ENCODE measurements at regions not wholly inside any gene's neighbourhood (a gene's known extent, or its start where the extent isn't known, plus 50 kb on each side); places are given as distances from the start of the nearest gene placed in this dataset.

DNA sequence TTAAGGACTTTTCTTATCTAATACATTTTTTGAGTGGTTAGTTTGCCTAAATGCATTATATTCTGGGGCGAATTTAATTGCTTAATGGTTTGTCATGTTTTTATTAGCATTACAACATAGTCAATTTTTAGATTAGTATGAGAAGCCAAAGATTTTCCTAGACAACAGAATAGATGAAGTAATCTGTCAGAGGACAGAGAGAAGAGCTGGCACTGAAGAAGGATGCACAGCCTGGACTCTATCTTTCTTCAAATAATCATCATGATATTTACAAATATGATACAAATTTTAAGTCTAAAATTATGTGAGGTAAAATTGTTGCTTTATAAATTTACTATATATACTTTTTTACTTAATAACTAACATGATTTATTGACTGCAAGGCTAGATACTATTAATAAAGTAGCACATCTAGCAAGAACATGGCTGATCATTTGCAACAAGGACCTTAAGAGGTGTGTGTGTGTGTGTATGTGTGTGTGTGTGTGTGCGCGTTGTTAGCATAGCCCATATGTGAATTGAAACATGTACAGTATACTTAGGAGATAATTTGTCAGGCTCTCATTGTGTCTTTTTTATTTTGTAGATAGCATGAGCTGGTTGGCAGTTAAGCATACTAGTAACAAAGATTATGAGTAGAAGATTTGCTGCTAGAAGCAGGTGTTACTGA, 752.2 kb downstream of the DCDC2C start:
- DNase-seq (no peak), ATAC-seq (no peak)
- no peaks in the 10 kb centered on the region for H3K4me1 ChIP-seq (ENCODE audit: low read depth)
- H3K4me3 ChIP-seq, result no peak overlapping the region
- TF ChIP-seq, protein P1, sequence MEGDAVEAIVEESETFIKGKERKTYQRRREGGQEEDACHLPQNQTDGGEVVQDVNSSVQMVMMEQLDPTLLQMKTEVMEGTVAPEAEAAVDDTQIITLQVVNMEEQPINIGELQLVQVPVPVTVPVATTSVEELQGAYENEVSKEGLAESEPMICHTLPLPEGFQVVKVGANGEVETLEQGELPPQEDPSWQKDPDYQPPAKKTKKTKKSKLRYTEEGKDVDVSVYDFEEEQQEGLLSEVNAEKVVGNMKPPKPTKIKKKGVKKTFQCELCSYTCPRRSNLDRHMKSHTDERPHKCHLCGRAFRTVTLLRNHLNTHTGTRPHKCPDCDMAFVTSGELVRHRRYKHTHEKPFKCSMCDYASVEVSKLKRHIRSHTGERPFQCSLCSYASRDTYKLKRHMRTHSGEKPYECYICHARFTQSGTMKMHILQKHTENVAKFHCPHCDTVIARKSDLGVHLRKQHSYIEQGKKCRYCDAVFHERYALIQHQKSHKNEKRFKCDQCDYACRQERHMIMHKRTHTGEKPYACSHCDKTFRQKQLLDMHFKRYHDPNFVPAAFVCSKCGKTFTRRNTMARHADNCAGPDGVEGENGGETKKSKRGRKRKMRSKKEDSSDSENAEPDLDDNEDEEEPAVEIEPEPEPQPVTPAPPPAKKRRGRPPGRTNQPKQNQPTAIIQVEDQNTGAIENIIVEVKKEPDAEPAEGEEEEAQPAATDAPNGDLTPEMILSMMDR (IDR thresholded peaks at IDR 0.05), result no peak
- intact Hi-C loops (cut with DNase I, micrococcal nuclease), result no loop called here
- peaks cover 35% of the 10 kb centered on the region for H3K9me3 ChIP-seq
- H3K36me3 ChIP-seq (ENCODE audit: low read depth), result no peaks in the 10 kb centered on the region

DNA sequence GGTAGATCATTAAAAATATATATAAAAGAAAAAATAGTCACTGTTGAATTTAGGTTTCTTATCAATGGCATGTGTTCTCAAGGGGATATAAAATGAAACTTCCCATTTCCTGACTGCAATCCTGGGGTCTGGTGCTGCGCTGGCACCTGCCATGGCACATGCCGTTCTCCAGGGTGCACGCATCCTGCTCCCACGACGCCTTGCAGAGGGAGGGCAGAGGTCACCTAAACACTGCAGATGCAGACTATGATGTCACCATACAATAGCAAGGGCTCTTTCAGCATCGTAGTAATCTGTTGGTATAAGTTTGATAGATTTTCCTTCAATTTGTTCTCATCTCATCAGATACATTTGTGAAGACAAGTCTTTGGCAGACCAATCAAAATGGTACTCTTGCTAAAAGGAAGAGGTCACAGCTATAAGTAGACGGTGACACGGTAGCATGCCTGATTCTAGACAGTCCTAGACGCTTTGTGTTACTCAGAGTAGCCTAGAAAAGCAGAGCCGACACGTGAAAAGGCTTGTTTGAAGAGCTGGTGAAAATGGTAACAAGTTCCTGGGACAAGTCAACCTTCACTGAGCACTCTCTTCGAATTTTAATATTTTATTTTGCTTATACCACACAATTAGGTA, 761.4 kb downstream of the DCDC2C start:
- H3K4me1 ChIP-seq (ENCODE audit: low read depth), result no peaks in the 10 kb centered on the region
- no peaks in the 10 kb centered on the region for H3K36me3 ChIP-seq (ENCODE audit: low read depth)
- no peak for DNase-seq
- ATAC-seq, result no peak
- no peak overlapping the region for H3K4me3 ChIP-seq
- peaks cover 41% of the 10 kb centered on the region for H3K9me3 ChIP-seq
- TF ChIP-seq, protein P1 (IDR thresholded peaks at IDR 0.05), result no peak
- intact Hi-C loops (cut with DNase I, micrococcal nuclease), result no loop called here

DNA sequence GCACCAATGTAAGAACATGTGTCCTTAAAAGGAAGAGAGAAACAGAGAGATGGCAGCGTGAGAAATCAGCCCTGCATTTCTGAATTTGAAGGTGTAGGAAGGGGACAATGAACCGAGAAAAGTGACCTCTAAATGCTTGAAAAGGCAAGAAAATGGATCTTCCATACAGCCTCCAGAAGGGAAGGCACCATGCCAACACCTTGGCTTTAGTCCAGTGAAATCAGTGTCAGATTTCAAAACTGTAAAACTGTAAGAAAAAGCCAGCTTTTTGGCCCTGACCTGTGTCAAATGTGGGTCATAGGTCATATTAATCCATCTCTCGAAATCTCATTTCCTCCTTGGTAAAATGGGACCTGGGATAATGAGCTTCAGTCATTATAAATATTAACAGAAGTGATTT, 762.3 kb downstream of the DCDC2C start:
- H3K9me3 ChIP-seq, result peaks cover 41% of the 10 kb centered on the region
- H3K4me1 ChIP-seq (ENCODE audit: low read depth), result no peaks in the 10 kb centered on the region
- TF ChIP-seq, protein P1 (IDR thresholded peaks at IDR 0.05), result no peak
- no peak for DNase-seq
- no peak for ATAC-seq
- no peaks in the 10 kb centered on the region for H3K36me3 ChIP-seq (ENCODE audit: low read depth)
- intact Hi-C loops (cut with DNase I, micrococcal nuclease), result no loop called here
- H3K4me3 ChIP-seq, result no peak overlapping the region

DNA sequence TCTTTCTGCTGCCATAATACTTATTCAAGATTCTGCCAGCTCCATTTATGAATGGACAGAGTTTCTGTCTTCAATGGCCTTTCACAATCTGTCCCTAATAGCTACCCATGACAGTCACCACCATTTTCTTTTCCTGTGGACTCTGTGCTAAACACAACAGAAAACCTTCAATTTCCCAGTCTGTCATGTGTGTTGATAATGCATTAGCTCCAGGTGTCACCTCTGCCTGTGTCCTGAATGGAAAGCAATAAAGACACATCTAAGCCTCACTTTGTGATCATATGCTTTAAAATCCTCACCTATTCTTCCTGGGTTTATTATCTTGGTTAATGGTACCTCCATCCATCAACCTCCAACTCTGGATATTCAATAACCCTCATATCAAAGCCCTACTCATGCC, 772.2 kb downstream of the DCDC2C start:
- intact Hi-C loops (cut with DNase I, micrococcal nuclease), result no loop called here
- no peaks in the 10 kb centered on the region for H3K36me3 ChIP-seq (ENCODE audit: low read depth)
- no peak overlapping the region for H3K4me3 ChIP-seq
- TF ChIP-seq, protein P1 (IDR thresholded peaks at IDR 0.05), result no peak
- H3K4me1 ChIP-seq (ENCODE audit: low read depth), result no peaks in the 10 kb centered on the region
- ATAC-seq (no peak), DNase-seq (no peak)
- H3K9me3 ChIP-seq, result peaks cover 69% of the 10 kb centered on the region

DNA sequence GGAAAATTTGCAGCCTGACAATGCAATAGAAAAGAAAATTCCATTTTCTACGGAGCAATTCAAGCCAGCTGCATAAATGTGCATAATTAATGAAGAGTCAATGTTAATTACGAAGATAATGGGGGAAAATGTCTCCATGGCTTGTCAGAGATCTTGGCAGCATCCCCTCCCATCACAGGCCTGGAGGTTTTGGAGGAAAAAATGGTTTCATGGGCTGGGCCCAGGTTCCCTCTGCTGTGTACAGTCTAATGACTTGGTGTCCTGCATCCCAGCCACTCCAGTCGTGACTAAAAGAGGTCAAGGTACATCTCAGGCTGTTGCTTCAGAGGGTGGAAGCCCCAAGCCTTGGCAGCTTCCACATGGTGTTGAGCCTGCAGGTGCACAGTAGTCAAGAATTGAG, 779.7 kb downstream of the DCDC2C start:
- TF ChIP-seq, protein P1 (IDR thresholded peaks at IDR 0.05), result no peak
- intact Hi-C loops (cut with DNase I, micrococcal nuclease), result no loop called here
- no peaks in the 10 kb centered on the region for H3K4me1 ChIP-seq (ENCODE audit: low read depth)
- H3K9me3 ChIP-seq, result peaks cover 80% of the 10 kb centered on the region
- ATAC-seq (no peak), DNase-seq (no peak)
- H3K36me3 ChIP-seq (ENCODE audit: low read depth), result no peaks in the 10 kb centered on the region
- H3K4me3 ChIP-seq, result no peak overlapping the region
